Neural cell (in vitro differentiated cells): ENCODE measurements at regions not wholly inside any gene's neighbourhood (a gene's known extent, or its start where the extent isn't known, plus 50 kb on each side); places are given as distances from the start of the nearest gene placed in this dataset.
"Not testable (repeated sequence)": the region's sequence is repeated elsewhere in the genome, so short reads cannot be mapped to it uniquely, and the experiment has no call there.

Experiments used
- CTCF ChIP-seq: fragments of 450-650 bp; IDR thresholded peaks from 2 replicates; pipeline ENCODE4 v1.5.1; 2014; ENCODE audit warnings: antibody characterized with exemption, mild to moderate bottlenecking, moderate library complexity; ENCODE audit not compliant: poor library complexity, severe bottlenecking
- EP300 ChIP-seq: fragments of 450-650 bp; conservative IDR thresholded peaks from 2 replicates; pipeline ENCODE4 v1.6.1; 2014; ENCODE audit warnings: antibody characterized with exemption, mild to moderate bottlenecking, moderate library complexity; ENCODE audit not compliant: poor library complexity, severe bottlenecking
- EZH2 ChIP-seq: fragments of 200-600, 300-800 bp; shearing (Covaris generic), sonication (generic); IDR thresholded peaks from 2 replicates; pipeline ENCODE4 v1.6.1; 2014; ENCODE audit warnings: antibody characterized with exemption, low read length, borderline replicate concordance, mild to moderate bottlenecking; ENCODE audit not compliant: insufficient read depth, poor library complexity, severe bottlenecking
- POLR2AphosphoS5 ChIP-seq: IDR thresholded peaks from 2 replicates; pipeline ENCODE4 v1.6.1; 2012
- RAD21 ChIP-seq: fragments of 450-650 bp; conservative IDR thresholded peaks from 2 replicates; pipeline ENCODE4 v1.6.1; 2014; ENCODE audit warnings: antibody characterized with exemption, mild to moderate bottlenecking, moderate library complexity
- REST ChIP-seq: IDR thresholded peaks from 2 replicates; pipeline ENCODE4 v1.6.1; 2012; ENCODE audit warnings: borderline replicate concordance
- SMC3 ChIP-seq: fragments of 450-650 bp; conservative IDR thresholded peaks from 2 replicates; pipeline ENCODE4 v1.6.1; 2014; ENCODE audit warnings: antibody characterized with exemption, mild to moderate bottlenecking, moderate library complexity; ENCODE audit not compliant: poor library complexity

GRCh38 chr11:112539281-112539555 is 278.6 kb upstream of the PLET1 start:
- TF ChIP-seq POLR2AphosphoS5, EZH2, SMC3, CTCF, EP300, REST, RAD21: not testable (repeated sequence)
